Inflammatory macrophage treated with lipopolysaccharide for 4 hours (primary cell): ENCODE measurements at regions not wholly inside any gene's neighbourhood (a gene's known extent, or its start where the extent isn't known, plus 50 kb on each side); places are given as distances from the start of the nearest gene placed in this dataset.

Source experiments
- DNase-seq: peaks from one replicate; pipeline ENCODE4 v3.0.0-alpha.2; 2020

DNA sequence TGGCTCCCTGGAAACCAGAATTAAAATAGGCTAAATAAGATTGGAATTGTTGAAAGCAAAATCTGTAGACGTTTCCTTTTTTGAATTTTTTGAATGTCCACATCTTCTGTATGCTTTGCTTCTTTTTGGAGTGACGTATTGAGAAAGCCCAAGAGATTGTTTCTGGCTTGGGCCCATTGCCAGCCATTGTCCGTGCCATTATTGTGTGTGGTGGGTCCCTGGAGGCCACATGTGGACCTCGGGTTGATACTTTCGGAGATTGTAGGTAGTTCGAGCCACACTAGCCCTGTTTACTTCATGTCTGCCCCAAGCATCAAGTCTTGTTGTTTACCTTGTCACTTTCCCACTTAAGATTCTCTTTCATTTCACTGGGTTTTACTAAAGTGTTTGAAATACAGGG is 106.0 kb downstream of the PALM2AKAP2 start:
- DNase-seq: no peak

DNA sequence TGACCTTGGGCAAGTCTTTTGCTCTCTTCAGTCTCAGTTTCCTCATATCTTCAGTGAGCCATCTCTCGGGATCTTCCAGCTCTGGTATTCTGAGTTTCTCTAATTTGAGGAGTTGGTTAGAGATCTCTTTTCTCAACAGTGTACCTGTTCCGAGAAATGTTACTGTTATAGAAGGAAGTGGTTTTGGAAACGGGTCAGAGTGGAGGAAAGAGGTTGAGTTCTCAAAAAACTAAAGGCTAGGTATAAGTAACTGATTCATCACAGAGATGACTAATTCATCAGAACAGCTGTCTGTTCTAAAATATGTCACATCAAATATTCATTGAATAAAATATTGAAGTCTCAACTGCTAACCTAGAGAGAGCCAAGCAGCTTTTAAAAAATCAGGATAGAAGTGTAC is 106.6 kb downstream of the PALM2AKAP2 start:
- no peak for DNase-seq

DNA sequence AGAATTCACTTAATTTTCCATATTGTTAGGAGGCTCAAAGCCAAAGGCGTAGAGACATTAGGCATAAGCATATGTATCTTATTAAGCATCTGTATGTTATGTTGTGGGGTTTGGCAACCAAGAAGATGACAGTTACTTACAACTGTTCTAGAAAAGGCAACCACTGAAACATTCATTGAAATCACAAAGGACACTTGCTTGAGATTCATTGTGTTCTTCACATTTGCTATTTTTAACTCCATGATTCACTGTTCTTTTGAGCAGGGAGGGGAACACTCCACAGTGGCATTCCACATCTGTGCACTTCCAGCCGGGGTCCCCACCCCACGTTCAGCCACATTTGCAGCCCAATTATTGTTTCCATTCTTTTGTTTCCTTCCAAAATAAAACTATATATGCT is 107.1 kb downstream of the PALM2AKAP2 start:
- DNase-seq: no peak

DNA sequence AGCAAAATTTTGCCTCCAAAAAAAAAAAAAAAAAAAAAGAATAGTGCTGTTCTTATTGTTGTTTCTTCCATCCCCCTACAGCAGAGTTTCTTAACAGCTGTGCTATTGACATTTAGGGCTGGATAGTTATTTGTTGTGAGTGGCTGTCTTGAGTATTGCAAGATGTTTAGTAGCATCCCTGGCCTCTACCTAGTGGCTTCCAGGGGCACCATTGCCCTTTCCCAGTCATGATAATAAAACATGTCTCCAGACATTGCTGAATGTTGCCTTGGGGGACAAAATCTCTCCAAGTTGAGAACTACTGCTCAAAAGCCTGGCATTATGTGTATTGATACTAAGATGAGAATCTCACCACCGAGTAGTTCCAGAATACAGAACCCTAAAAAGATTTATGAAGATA is 108.7 kb downstream of the PALM2AKAP2 start:
- DNase-seq: no peak

DNA sequence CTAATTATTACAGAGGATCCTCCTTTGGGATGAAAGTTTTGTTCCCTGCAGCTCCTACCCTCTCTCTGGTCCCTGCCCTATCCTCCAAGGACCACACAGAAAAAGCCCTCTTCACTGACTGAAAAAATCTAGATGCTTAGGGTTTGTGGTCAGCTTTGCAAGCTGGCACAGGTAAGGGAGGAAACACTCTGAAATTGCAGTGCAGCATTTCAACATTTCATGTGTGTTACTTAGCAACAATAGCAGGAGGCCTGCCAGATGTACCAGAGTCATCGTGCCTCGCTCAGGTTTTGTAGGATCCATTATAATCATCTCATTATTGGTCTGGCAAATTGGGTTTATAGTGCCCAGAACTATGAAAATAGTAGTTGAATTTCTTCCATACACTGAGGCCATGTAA is 109.5 kb downstream of the PALM2AKAP2 start:
- DNase-seq: no peak

DNA sequence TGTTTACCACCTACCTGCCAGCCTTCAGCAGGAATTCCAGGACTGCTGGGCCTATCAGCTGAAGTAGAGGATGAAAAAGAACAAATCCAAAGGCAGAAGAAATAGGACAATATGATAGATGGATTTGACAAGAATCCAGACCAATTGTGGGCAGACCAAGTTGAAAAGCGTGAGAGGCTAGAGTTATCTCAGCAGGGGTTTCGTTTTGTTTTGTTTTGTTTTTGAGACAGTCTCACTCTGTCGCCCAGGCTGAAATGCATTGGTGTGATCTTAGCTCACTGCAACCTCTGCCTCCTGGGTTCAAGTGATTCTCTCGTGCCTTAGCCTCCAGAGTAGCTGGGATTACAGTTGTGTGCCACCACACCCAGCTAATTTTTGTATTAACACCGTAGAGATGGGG is 113.2 kb downstream of the PALM2AKAP2 start:
- DNase-seq: no peak

DNA sequence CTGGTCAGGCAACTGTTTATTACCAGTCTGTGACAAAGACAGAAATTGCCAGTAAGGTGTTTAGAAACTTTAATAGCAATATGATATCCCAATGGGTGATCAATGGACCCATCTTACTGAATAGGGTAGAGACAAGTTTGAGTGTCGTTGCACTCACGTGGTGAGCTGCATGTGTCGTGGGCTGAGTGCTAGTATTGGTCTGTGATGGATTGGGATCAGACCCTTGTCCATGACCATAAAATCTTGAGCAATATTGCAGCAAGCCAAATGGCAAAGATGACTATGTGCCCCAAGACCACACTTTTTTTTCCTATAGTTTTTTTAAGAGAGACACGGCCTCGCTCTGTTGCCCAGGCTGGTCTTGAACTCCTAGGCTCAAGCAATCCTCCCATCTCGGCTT is 114.5 kb downstream of the PALM2AKAP2 start:
- DNase-seq: no peak

DNA sequence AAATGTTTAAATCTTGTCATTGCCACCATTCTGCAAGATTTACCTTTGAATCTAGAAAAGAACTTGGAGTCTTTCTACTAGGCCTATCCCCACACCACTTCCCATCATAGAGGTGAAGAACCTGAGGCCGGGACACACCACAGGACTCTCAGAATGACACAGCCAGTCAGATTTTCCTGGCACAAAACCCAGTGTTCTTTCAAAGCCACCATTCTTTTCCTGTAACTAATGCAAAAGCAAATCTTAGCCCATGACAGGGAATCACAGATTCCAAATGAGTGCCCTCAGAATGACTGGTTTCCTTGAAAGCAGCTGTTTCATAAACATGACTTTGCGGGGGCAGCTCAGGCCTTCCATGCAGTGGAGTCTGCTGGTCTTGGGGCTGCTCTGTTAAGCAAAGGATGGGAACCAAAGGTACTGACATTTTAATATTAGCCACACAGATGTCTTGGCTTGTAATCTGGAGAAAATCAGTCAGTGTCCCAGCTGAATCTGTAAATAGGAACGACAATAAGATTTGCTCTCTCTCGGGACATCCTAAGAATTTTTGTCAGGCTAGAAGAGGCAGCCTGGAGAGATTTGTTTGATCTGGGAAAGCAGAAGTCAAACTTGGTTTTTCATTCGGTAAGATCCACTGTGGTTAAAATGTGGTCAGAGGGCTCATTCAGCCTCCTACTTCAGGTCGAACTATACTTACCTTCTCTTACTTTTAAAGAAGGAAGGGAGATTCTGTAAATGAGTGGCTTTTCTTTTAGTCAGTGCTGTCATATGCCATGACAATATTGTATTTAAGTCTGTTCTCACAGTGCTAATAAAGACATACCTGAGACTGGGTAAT is 115.1 kb downstream of the PALM2AKAP2 start:
- no peak for DNase-seq

DNA sequence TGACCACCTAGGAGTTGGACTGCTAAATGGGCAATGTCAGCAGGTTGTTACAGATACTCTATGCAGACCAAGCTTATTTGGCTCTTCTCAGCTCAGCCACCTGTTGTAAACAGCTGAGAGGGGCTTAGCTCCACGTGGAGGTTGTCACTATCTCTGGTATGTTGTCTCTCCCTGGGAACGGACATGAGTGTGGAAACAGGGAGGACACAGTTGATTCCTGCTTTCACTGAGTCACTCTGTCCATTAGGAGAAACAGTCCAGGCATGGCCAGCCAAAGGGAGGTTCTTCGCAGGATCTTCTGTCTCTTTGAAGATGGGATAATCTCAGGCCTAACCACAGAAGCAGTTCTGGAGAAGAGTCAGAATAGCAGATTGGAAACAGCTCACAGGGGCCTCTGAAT is 121.2 kb downstream of the PALM2AKAP2 start:
- DNase-seq: no peak

DNA sequence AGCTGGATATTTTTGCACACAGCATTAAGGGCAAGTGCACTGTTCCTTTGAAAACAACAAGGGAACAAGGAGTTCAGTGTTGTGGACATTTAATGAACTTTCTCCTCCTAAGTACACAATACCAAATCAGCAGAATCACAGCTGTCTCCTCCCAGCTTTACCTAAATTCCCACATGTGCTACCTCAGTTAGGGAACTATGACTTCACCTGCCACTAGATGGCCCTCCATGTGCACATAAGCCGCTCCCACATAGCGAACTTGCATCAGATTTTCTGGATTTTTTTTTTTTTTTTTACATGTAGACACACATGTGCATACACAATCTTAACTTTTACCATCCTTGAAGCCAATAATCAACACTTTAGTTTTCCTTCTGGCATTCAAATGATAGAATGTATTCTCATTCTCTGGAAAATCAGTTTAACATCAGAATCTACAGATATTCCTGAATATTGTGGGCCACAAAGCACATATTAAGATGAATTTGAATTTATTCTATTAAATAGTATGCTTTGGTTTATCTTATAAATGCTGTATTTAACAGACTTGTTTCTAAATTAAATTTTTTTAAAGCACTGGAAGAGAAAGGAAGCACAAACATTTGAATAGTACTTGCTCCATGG is 123.6 kb downstream of the PALM2AKAP2 start:
- DNase-seq: peak; percentile 83

DNA sequence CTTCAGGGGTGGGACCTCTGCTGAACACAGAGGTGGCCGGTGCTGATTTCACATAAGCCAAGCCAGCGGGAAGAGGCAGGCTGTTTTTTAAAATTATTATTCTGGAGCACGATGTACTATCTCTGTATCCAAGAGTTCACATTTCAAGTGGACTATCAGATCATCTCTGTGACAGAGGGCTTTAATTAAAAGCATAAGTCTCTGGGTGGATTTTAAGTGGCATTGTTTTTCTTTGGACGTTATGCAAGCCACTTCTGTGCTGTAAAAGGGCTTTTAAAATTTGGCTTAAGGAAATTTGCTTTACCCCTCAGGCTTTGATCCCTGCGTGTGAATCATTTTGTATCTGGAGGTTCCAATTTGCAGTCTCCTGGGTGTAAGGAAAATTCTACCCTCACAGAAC is 124.7 kb downstream of the PALM2AKAP2 start:
- DNase-seq: no peak

DNA sequence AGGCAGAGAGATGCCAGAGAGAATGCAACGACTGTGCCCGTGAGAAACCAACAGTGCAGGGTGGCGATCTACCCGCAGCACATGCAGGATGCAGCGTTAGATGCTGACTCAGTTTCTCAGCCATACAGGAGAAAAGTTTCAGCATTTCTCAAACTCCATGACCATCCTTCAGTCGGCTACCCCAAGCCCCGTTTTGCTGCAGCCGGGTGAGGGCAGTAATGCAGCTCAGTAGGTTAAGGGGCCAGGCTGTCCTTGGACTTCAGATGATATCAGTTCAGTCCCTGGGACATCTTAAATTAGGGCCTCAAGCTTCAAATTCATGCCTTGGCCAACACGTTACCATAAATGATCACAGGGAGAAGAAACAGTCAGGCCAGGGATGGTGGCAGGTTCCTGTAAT is 125.5 kb downstream of the PALM2AKAP2 start:
- no peak for DNase-seq

DNA sequence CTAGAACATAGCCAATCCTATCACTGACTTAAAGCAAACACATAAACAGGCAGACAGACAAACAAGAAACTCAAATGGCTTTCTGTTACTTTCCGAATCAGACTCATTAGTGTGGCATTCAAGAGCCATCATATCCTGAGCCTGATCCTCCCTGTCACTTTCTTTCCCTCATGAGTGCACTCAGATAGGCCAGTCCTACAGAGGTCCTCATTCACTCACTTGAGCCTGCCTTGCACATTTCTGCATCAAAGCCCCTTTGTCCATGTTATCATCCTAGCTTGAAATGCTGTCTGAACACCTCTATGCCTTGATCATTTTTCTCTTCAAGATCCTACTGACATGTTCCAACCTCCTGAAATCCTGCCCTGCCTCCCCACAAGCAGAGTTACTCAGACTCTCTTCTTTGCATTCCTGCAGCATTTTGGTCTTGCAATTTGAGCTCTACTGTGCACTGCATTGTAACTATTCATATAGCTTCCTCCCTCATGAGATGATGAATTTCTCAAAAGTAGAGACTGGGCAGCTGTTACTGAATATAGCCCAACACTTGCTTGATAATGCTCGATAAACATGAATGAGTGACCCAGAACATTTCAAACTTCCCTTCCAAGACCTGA is 126.9 kb downstream of the PALM2AKAP2 start:
- no peak for DNase-seq

DNA sequence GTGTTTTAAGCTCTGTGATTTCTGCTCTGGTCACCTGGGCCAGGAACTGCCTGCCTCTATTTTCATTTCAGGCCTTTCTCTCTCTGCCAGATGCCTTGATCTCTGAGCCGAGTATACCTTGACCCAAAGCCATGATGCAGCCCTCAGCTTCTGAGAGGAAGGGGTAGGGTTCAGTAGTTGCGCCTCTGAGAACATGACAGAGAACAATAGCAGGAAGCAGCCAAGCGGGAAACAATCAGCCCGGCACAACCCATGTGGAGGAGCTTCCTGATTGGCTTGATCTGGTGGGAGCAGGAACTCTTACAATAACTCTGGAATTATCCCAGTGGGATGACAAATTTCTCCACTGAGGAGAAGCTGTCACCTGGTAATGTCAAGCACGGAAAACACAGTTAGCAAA is 127.4 kb downstream of the PALM2AKAP2 start:
- no peak for DNase-seq

DNA sequence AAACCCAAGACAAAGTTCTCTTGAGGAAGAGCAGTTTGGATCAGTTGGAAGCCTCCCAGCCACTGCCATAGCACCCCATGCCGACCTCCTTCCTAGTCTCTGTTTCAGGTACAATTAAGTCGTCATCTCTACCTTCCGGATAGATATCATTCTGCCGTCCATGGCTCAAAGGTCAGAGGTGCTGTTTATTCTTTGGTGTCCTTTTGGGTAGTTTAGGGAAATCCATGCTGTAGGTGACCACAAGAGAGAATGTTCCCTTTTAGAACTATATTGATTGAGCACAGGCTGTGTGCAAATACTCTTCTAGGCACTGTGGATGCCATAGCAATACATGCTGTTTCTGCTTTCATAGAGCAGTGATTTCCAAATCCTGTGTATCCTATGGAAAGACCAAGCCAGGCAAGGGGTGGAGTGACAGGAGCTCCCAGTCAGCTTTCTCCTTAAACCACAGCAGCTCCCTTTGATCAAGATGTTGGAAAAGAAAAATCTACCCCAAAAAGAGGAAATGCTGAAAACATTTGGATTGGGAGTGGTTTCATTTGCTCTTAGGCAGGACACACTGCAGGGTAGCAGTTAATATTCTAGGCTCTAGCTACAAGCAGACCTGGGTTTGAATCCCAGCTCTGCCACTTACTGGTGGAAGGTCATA is 127.9 kb downstream of the PALM2AKAP2 start:
- no peak for DNase-seq

DNA sequence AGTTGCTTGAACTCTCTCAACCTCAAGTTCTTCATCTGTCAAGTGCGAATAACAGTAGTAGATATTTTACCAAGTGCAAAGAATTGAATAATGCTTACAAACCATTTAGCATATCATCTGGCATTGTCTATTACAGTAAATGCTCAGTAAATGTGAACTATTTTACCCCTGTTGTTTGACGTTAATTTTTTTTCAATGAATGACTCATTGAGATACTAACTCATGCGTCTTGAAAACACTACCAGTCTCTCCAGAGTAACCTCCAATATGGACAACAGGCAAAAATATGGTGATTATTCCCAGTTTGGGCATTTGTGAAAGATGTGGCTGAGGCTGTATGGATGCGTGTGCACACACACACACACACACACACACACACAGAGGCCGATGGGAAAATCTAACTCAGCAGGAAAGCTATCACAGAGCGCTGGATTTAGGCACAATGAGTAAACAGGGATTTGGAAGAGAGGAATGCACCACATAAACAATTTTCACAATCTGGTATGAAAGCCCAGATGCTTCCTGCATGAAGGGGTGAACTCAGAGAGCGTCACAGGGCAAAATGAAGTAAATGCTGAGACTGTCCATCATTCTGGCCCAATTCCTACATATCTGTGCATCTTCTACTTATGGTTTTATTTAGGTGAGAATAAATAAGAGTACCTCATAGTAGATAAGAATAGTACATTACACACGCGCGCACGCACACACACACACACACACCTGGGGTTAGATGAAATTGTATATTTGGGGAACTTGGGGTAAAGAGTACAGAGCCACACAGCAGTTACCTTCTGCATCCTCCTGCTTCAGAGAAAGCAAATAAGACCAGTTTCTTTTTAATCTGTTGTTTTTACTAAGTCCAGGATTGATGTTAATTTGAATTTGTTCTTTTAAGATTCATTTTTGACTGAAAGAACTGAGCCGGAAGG is 128.7 kb downstream of the PALM2AKAP2 start:
- DNase-seq: no peak

DNA sequence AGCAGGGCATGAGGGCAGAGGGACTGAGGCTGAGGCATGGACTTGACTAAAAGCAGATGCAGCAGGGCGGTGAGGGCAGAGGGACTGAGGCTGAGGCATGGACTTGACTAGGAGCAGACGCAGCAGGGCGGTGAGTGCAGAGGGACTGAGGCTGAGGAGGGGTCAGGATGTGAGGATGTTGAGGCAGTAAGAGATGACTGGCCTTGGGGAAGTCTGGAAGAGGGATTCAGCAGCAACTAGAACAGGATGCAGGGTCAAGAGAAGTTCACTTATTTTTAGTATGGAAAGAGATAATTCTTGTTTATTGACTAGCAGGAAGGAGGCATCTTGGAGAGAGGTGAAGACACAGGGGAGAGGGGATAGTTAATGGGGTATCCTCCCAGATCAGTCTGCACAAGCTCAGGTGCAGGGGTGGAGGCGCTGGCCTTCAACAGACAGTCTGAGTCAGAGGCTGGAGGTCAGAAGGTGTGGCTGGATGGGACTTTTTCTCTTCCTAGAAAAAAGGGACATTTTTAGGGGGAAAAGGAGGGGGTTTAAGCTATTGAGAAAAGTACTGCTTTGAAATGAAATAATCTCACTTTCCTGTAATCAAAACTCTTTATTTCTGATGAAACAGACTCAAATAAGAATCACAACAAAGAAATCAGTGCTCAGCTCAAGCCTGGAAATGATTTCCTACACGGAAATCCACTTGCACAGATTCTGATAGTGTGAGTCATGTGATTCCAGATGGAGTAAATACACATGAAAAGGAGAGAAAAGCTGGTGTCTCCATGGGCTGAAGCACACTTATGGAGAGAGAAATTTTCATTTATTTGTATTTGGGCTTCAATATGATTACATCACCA is 130.9 kb downstream of the PALM2AKAP2 start:
- DNase-seq: no peak

DNA sequence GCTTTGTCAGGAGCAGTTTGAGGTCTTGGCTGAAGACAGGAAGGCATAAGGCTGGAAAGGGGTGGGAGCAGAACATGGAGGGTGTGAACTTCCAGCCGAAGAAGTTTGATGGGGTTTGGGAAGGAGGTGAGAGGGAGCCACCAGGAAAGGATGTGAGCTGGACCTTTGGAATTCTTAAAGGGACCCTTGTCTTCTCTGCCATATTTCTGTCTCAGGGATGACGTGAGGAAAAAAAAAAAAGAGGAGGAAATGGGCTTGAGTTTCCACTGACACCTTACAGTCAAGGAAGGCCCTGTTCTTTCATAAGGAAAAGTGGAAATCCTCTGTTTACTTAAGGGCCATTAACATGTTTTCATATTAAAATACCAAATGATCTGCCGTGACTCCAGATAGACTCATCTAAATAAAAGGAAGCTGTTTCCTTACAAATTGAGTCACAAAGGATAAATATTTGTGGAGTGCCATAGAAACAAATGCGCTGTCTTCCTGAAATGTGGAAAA is 132.1 kb downstream of the PALM2AKAP2 start:
- DNase-seq: no peak

DNA sequence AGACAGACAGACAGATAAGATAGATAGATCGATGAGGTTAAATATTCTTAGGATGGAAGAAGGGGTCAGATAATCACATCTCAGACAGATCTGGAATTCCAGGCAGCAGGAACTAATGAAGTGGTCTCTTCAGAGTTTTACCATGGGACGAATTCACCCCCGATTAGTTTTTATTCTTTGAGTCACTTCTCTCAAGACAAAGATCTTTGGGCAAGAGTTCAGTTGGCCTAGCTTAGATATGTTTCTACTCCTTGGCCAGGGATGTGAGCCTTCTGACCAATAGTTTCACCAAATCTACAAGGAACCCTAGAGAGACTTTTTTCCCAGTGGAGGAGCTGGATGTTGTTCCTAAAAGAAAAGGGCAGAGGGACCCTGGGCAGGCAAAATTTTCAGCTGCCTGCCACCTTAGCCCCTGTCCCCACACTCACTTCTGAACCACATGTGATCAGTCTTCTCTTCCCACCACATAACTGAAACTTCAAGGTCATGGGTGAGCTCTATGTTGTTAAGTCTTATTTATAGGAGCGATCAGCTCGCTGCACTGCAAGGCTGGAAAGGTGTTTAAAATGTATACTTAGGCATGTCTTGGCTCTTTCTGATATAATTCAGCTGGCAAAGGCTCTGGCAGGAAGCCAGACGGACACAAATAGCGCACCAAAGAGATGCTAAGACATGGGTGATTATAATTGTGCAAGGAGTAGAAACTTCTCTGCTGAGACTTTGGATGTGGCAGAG is 132.9 kb downstream of the PALM2AKAP2 start:
- DNase-seq: no peak

DNA sequence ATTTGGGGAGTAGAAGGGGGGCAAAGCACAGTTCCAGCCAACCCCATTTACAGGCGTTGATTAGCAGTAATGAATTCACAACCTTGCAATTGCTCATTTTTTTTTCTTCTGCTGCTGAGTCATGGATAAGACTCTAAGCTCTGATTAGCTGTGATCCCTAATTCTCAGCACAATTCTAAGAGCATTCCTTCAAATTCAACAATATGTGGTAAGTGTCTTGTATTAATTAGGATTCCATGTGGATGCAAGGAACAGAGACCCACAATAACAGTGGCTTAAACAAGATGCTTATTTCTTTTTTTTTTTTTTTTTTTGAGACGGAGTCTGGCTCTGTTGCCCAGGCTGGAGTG is 133.4 kb downstream of the PALM2AKAP2 start:
- DNase-seq: no peak
